ENCODE measurements at regions not wholly inside any gene's neighbourhood (a gene's known extent, or its start where the extent isn't known, plus 50 kb on each side); places are given as distances from the start of the nearest gene placed in this dataset.

DNA sequence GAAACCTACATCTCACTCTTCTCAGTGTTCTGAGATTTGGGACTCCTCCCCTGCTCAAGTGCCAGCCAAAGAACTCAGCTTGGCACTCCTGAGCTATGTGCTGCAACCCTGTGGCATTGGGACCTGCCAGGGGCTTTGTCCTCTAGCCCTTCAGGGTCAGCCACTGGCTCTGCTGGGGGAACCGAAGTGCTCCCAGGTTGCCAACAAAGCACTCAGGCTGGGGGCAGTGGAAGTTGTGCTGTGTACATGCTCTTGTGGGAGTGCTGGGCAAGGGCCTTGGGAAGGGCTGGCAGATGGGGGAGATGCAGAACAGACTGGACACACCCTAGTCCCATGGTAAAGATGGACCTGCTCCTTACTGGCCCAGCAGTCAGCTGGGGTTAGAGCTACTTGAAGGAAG is 498.6 kb downstream of the CAAP1 start:
- TF ChIP-seq CTCF (IDR thresholded peaks at IDR 0.05), result no peak
- TF ChIP-seq POLR2A (IDR thresholded peaks at IDR 0.05), result no peak

All from testis (tissue), 2 donors.